Gastrocnemius medialis (tissue), 4 donors: ENCODE measurements at regions not wholly inside any gene's neighbourhood (a gene's known extent, or its start where the extent isn't known, plus 50 kb on each side); places are given as distances from the start of the nearest gene placed in this dataset.

ENCODE experiments used
- ATAC-seq, 2 donors: fragments of 150-250 bp; one replicate each; pipeline ENCODE4 v1.9.1; 2016
- DNase-seq, 2 donors: peaks; one replicate each; pipeline ENCODE4 v3.0.0-alpha.2; 2019
- H3K27ac ChIP-seq, 4 donors: fragments of 200-600 bp; sonication (generic); 1 replicate in 1 of 4; 2 replicates in 3 of 4; pipeline ENCODE4 v1.5.1; 2016 to 2018; ENCODE audit warnings: mild to moderate bottlenecking in 2 of 4, moderate library complexity in 1 of 4
- H3K27me3 ChIP-seq, 3 donors: fragments of 200-600 bp; sonication (generic) in 2 of 3; 1 replicate in 1 of 3; 2 replicates in 2 of 3; pipeline versions ENCODE4 v1.5.1 to v1.6.0; 2016 to 2019; ENCODE audit warnings: mild to moderate bottlenecking in 1 of 3, moderate library complexity in 1 of 3
- H3K36me3 ChIP-seq, 2 donors: fragments of 200-600 bp; sonication (generic) in 1 of 2; one replicate each; pipeline ENCODE4 v1.5.1; 2017 to 2018
- H3K4me1 ChIP-seq, 2 donors: fragments of 200-600 bp; sonication (generic) in 1 of 2; one replicate each; pipeline ENCODE4 v1.5.1; 2016 to 2017; ENCODE audit warnings: mild to moderate bottlenecking in 2 of 2
- H3K4me3 ChIP-seq, 4 donors: fragments of 200-600 bp; sonication (generic) in 3 of 4; 1 replicate in 1 of 4; 2 replicates in 3 of 4; pipeline ENCODE4 v1.5.1; 2016 to 2019; ENCODE audit warnings: mild to moderate bottlenecking in 2 of 4
- H3K9me3 ChIP-seq, 3 donors: fragments of 200-600 bp; sonication (generic) in 2 of 3; 1 replicate in 1 of 3; 2 replicates in 2 of 3; pipeline ENCODE4 v1.5.1; 2016 to 2019
- CTCF ChIP-seq, 5 experiments: fragments of 450-650 bp in 3 of 5; fragments of 200-600 bp in 2 of 5; sonication (generic) in 2 of 5; IDR thresholded peaks in 4 of 5; conservative IDR thresholded peaks in 1 of 5; 1 replicate in 4 of 5; 2 replicates in 1 of 5; pipeline ENCODE4 v1.5.1; 2016 to 2019; ENCODE audit warnings: antibody characterized with exemption in 5 of 5, mild to moderate bottlenecking in 3 of 5, moderate library complexity in 3 of 5
- POLR2A ChIP-seq, 2 donors: fragments of 450-650 bp; IDR thresholded peaks; one replicate each; pipeline ENCODE4 v1.6.1; 2017; ENCODE audit warnings: antibody characterized with exemption in 2 of 2, mild to moderate bottlenecking in 2 of 2, moderate library complexity in 2 of 2
- in situ Hi-C, 4 donors: fragments of 200-750 bp; cut with MboI; loops; one replicate each; pipeline versions ENCODE4 v1.15.0 to v1.8.0; 2017; ENCODE audit warnings: low sequenced_read_pairs in 4 of 4
- intact Hi-C: fragments of 100-400 bp; cut with DNase I; formaldehyde crosslinking; loops from one replicate; pipeline ENCODE4 v1.15.1; 2023; ENCODE audit warnings: low total_unique reads

- intact Hi-C loops, result no loop called here
- Histone ChIP-seq H3K4me3 (no peak overlapping the region), H3K27ac (no peak overlapping the region), H3K4me1 (no peaks in the 10 kb centered on the region), H3K27me3 (peaks cover 0 to 6% (median 0%) of the 10 kb centered on the region in 3 donors), H3K9me3 (no peaks in the 10 kb centered on the region), H3K36me3 (no peaks in the 10 kb centered on the region)
- in situ Hi-C loops, result no loop called here
- ATAC-seq, result no peak
- TF ChIP-seq CTCF (IDR thresholded peaks at IDR 0.05 in 4 of 5, conservative IDR thresholded peaks at IDR 0.05 in 1 of 5), result no peak
- TF ChIP-seq POLR2A (IDR thresholded peaks at IDR 0.05), result no peak
- no peak for DNase-seq
Measured at GRCh38 chr22:48643066-48643731, 1184.5 kb downstream of the BRD1 start.

GRCh38 chr22:48642550-48642949 lies 1185.1 kb downstream of the BRD1 start:
- H3K4me3 ChIP-seq, result no peak overlapping the region
- intact Hi-C loops (no loop called here), in situ Hi-C loops (no loop called here)
- no peaks in the 10 kb centered on the region for H3K36me3 ChIP-seq
- ATAC-seq (no peak), DNase-seq (no peak)
- peaks cover 0 to 6% (median 0%) of the 10 kb centered on the region in 3 donors for H3K27me3 ChIP-seq
- H3K9me3 ChIP-seq, result no peaks in the 10 kb centered on the region
- no peaks in the 10 kb centered on the region for H3K4me1 ChIP-seq
- H3K27ac ChIP-seq, result no peak overlapping the region
- no peak for TF ChIP-seq CTCF (IDR thresholded peaks at IDR 0.05 in 4 of 5, conservative IDR thresholded peaks at IDR 0.05 in 1 of 5)
- TF ChIP-seq POLR2A (IDR thresholded peaks at IDR 0.05), result no peak

GRCh38 chr22:48641906-48642475 lies 1185.7 kb downstream of the BRD1 start:
- DNase-seq, result no peak
- no peaks in the 10 kb centered on the region for H3K36me3 ChIP-seq
- TF ChIP-seq CTCF (IDR thresholded peaks at IDR 0.05 in 4 of 5, conservative IDR thresholded peaks at IDR 0.05 in 1 of 5) (no peak), POLR2A (IDR thresholded peaks at IDR 0.05) (no peak)
- H3K27me3 ChIP-seq, result peaks cover 0 to 6% (median 0%) of the 10 kb centered on the region in 3 donors
- in situ Hi-C loops, result no loop called here
- no peak for ATAC-seq
- no peak overlapping the region for H3K4me3 ChIP-seq
- H3K9me3 ChIP-seq, result no peaks in the 10 kb centered on the region
- no peaks in the 10 kb centered on the region for H3K4me1 ChIP-seq
- H3K27ac ChIP-seq, result no peak overlapping the region
- intact Hi-C loops, result no loop called here

GRCh38 chr22:48640890-48641841 lies 1186.5 kb downstream of the BRD1 start:
- H3K9me3 ChIP-seq, result no peaks in the 10 kb centered on the region
- in situ Hi-C loops, result no loop called here
- H3K4me3 ChIP-seq, result no peak overlapping the region
- H3K4me1 ChIP-seq, result no peaks in the 10 kb centered on the region
- no peaks in the 10 kb centered on the region for H3K36me3 ChIP-seq
- intact Hi-C loops, result no loop called here
- H3K27ac ChIP-seq, result no peak overlapping the region
- DNase-seq (no peak), ATAC-seq (no peak)
- peaks cover 0 to 6% (median 0%) of the 10 kb centered on the region in 3 donors for H3K27me3 ChIP-seq
- TF ChIP-seq CTCF (IDR thresholded peaks at IDR 0.05 in 4 of 5, conservative IDR thresholded peaks at IDR 0.05 in 1 of 5) (no peak), POLR2A (IDR thresholded peaks at IDR 0.05) (no peak)
